ENCODE measurements at regions not wholly inside any gene's neighbourhood (a gene's known extent, or its start where the extent isn't known, plus 50 kb on each side); places are given as distances from the start of the nearest gene placed in this dataset.
A peak's percentile ranks its signal among the peaks of the same experiment; 100 is the strongest.

GRCh38 chr12:19695244-19696098 is 256.2 kb downstream of the AEBP2 start:
- Histone ChIP-seq H3K14ac (ENCODE audit: low read length) (no peak overlapping the region), H3K27ac (replicated peaks; ENCODE audit: low read length) (no peak overlapping the region)
- no CpG with 5 or more reads among the region's 3 CpGs for WGBS, 2 donors (ENCODE audit: extremely low coverage in 2 of 2, insufficient read length in 2 of 2, insufficient replicate concordance in 1 of 2)

GRCh38 chr12:19700969-19701368 is 261.7 kb downstream of the AEBP2 start:
- H2BK120ac ChIP-seq (ENCODE audit: low read depth, low read length) = no peak overlapping the region

More at GRCh38 chr12:19695244-19696098, 256.2 kb downstream of the AEBP2 start:
- H3K79me1 ChIP-seq (ENCODE audit: low read depth, low read length) = no peaks in the 10 kb centered on the region
- no peak overlapping the region for H4K91ac ChIP-seq (ENCODE audit: low read depth, low read length, poor library complexity)
- no peak overlapping the region for H2BK15ac ChIP-seq (ENCODE audit: low read length)
- H3K18ac ChIP-seq (ENCODE audit: low read length) = no peak overlapping the region
- H2AFZ ChIP-seq (ENCODE audit: low read length) = no peak overlapping the region
- no peaks in the 10 kb centered on the region for H3K9me3 ChIP-seq (replicated peaks in 1 of 2; ENCODE audit: control insufficient read depth in 2 of 2, insufficient read depth in 1 of 2, low read depth in 1 of 2, low read length in 2 of 2)
- H2AK5ac ChIP-seq (ENCODE audit: low read depth, low read length) = no peak overlapping the region
- no peak overlapping the region for H2BK5ac ChIP-seq (ENCODE audit: low read length)
- no peak overlapping the region for H2BK12ac ChIP-seq (ENCODE audit: low read length)
- H3K36me3 ChIP-seq (replicated peaks in 1 of 2; ENCODE audit: control insufficient read depth in 2 of 2, insufficient read depth in 2 of 2, low read length in 2 of 2) = no peaks in the 10 kb centered on the region
- no peak overlapping the region for H3K4me2 ChIP-seq (ENCODE audit: insufficient read depth, low read length, poor library complexity, severe bottlenecking)
- no peak for DNase-seq (ENCODE audit: low spot score)
- H4K8ac ChIP-seq (ENCODE audit: low read depth, low read length) = no peak overlapping the region
- no peak overlapping the region for H3K4ac ChIP-seq (ENCODE audit: low read length)
- H3K4me1 ChIP-seq (ENCODE audit: control insufficient read depth in 2 of 2, insufficient read depth in 1 of 2, low read depth in 1 of 2, low read length in 2 of 2) = no peaks in the 10 kb centered on the region
- no peak overlapping the region for H2BK120ac ChIP-seq (ENCODE audit: low read depth, low read length)
- H3K23ac ChIP-seq (ENCODE audit: low read depth, low read length, poor library complexity) = no peak overlapping the region
- H3K27me3 ChIP-seq (ENCODE audit: control insufficient read depth in 3 of 3, insufficient read depth in 3 of 3, low read depth in 1 of 3, low read length in 3 of 3) = no peaks in the 10 kb centered on the region
- H3K4me3 ChIP-seq (ENCODE audit: low read length in 2 of 2) = no peak overlapping the region
- no peak overlapping the region for H3K9ac ChIP-seq (ENCODE audit: low read depth, low read length, poor library complexity)

GRCh38 chr12:19704966-19705365 is 265.7 kb downstream of the AEBP2 start:
- Histone ChIP-seq H2BK5ac (ENCODE audit: low read length) (no peak overlapping the region), H3K4me3 (ENCODE audit: low read length in 2 of 2) (no peak overlapping the region), H3K23ac (ENCODE audit: low read depth, low read length, poor library complexity) (no peak overlapping the region), H3K4ac (ENCODE audit: low read length) (no peak overlapping the region), H3K9ac (ENCODE audit: low read depth, low read length, poor library complexity) (no peak overlapping the region), H3K4me2 (ENCODE audit: insufficient read depth, low read length, poor library complexity, severe bottlenecking) (no peak overlapping the region), H3K9me3 (replicated peaks in 1 of 2; ENCODE audit: control insufficient read depth in 2 of 2, insufficient read depth in 1 of 2, low read depth in 1 of 2, low read length in 2 of 2) (peaks cover 0 to 2% of the 10 kb centered on the region in 2 donors), H2AFZ (ENCODE audit: low read length) (no peak overlapping the region), H3K18ac (ENCODE audit: low read length) (no peak overlapping the region), H3K79me1 (ENCODE audit: low read depth, low read length) (no peaks in the 10 kb centered on the region), H3K27me3 (ENCODE audit: control insufficient read depth in 3 of 3, insufficient read depth in 3 of 3, low read depth in 1 of 3, low read length in 3 of 3) (no peaks in the 10 kb centered on the region), H4K91ac (ENCODE audit: low read depth, low read length, poor library complexity) (no peak overlapping the region), H2BK15ac (ENCODE audit: low read length) (no peak overlapping the region), H3K36me3 (replicated peaks in 1 of 2; ENCODE audit: control insufficient read depth in 2 of 2, insufficient read depth in 2 of 2, low read length in 2 of 2) (no peaks in the 10 kb centered on the region), H3K4me1 (ENCODE audit: control insufficient read depth in 2 of 2, insufficient read depth in 1 of 2, low read depth in 1 of 2, low read length in 2 of 2) (no peaks in the 10 kb centered on the region), H3K27ac (replicated peaks; ENCODE audit: low read length) (no peak overlapping the region), H2BK120ac (ENCODE audit: low read depth, low read length) (no peak overlapping the region), H4K8ac (ENCODE audit: low read depth, low read length) (no peak overlapping the region), H3K14ac (ENCODE audit: low read length) (no peak overlapping the region), H2BK12ac (ENCODE audit: low read length) (no peak overlapping the region), H2AK5ac (ENCODE audit: low read depth, low read length) (no peak overlapping the region)
- no peak for DNase-seq (ENCODE audit: low spot score)
- no CpG with 5 or more reads among the region's 1 CpG for WGBS, 2 donors (ENCODE audit: extremely low coverage in 2 of 2, insufficient read length in 2 of 2, insufficient replicate concordance in 1 of 2)

More at GRCh38 chr12:19700969-19701368, 261.7 kb downstream of the AEBP2 start:
- H3K14ac ChIP-seq (ENCODE audit: low read length) = no peak overlapping the region
- H3K4me3 ChIP-seq (ENCODE audit: low read length in 2 of 2) = peak overlapping the region in 1 of 2 donors; percentile 0
- no peak overlapping the region for H4K8ac ChIP-seq (ENCODE audit: low read depth, low read length)
- H2BK12ac ChIP-seq (ENCODE audit: low read length) = peak overlapping the region; percentile 7
- no peak overlapping the region for H2BK5ac ChIP-seq (ENCODE audit: low read length)
- no peak overlapping the region for H2BK15ac ChIP-seq (ENCODE audit: low read length)
- H3K4me2 ChIP-seq (ENCODE audit: insufficient read depth, low read length, poor library complexity, severe bottlenecking) = no peak overlapping the region
- H3K4me1 ChIP-seq (ENCODE audit: control insufficient read depth in 2 of 2, insufficient read depth in 1 of 2, low read depth in 1 of 2, low read length in 2 of 2) = no peaks in the 10 kb centered on the region
- peak overlapping the region; percentile 15 for H3K18ac ChIP-seq (ENCODE audit: low read length)
- WGBS, 2 donors (ENCODE audit: extremely low coverage in 2 of 2, insufficient read length in 2 of 2, insufficient replicate concordance in 1 of 2) = no CpG with 5 or more reads among the region's 4 CpGs
- H3K27me3 ChIP-seq (ENCODE audit: control insufficient read depth in 3 of 3, insufficient read depth in 3 of 3, low read depth in 1 of 3, low read length in 3 of 3) = no peaks in the 10 kb centered on the region
- no peak overlapping the region for H3K27ac ChIP-seq (replicated peaks; ENCODE audit: low read length)
- DNase-seq (ENCODE audit: low spot score) = no peak
- H2AK5ac ChIP-seq (ENCODE audit: low read depth, low read length) = no peak overlapping the region
- no peaks in the 10 kb centered on the region for H3K79me1 ChIP-seq (ENCODE audit: low read depth, low read length)
- H3K9me3 ChIP-seq (replicated peaks in 1 of 2; ENCODE audit: control insufficient read depth in 2 of 2, insufficient read depth in 1 of 2, low read depth in 1 of 2, low read length in 2 of 2) = peaks cover 0 to 2% of the 10 kb centered on the region in 2 donors
- H3K36me3 ChIP-seq (replicated peaks in 1 of 2; ENCODE audit: control insufficient read depth in 2 of 2, insufficient read depth in 2 of 2, low read length in 2 of 2) = no peaks in the 10 kb centered on the region
- H3K4ac ChIP-seq (ENCODE audit: low read length) = no peak overlapping the region
- H2AFZ ChIP-seq (ENCODE audit: low read length) = no peak overlapping the region
- H3K9ac ChIP-seq (ENCODE audit: low read depth, low read length, poor library complexity) = no peak overlapping the region
- peak overlapping the region; percentile 81 for H3K23ac ChIP-seq (ENCODE audit: low read depth, low read length, poor library complexity)
- no peak overlapping the region for H4K91ac ChIP-seq (ENCODE audit: low read depth, low read length, poor library complexity)

DNA sequence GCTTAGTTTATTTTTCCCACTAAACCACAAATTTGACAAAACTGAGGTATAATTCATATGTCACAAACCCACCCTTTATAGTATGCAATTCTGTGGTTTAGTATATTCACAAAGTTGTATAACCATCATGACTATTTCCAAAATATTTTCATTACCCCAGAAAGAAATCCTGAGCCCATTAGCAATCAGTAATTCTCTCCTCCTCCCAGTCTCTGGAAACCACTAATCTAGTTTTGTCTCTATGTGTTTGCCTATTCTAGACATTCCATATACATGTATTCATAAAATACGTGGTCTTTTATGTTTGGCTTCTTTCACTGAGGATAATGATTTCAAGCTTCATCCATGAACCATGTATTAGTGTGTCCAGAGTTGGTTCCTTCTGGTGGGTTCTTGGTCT is 267.6 kb downstream of the AEBP2 start:
- WGBS, 2 donors (ENCODE audit: extremely low coverage in 2 of 2, insufficient read length in 2 of 2, insufficient replicate concordance in 1 of 2) = no CpG with 5 or more reads among the region's 1 CpG
- H2BK5ac ChIP-seq (ENCODE audit: low read length) = no peak overlapping the region
- no peak overlapping the region for H3K4me3 ChIP-seq (ENCODE audit: low read length in 2 of 2)

More for the DNA sequence above, 267.6 kb downstream of the AEBP2 start:
- H3K36me3 ChIP-seq (replicated peaks in 1 of 2; ENCODE audit: control insufficient read depth in 2 of 2, insufficient read depth in 2 of 2, low read length in 2 of 2) = no peaks in the 10 kb centered on the region
- H3K4me1 ChIP-seq (ENCODE audit: control insufficient read depth in 2 of 2, insufficient read depth in 1 of 2, low read depth in 1 of 2, low read length in 2 of 2) = no peaks in the 10 kb centered on the region
- H3K23ac ChIP-seq (ENCODE audit: low read depth, low read length, poor library complexity) = no peak overlapping the region
- no peak overlapping the region for H4K8ac ChIP-seq (ENCODE audit: low read depth, low read length)
- H2BK15ac ChIP-seq (ENCODE audit: low read length) = no peak overlapping the region
- no peak overlapping the region for H4K91ac ChIP-seq (ENCODE audit: low read depth, low read length, poor library complexity)
- no peaks in the 10 kb centered on the region for H3K9me3 ChIP-seq (replicated peaks in 1 of 2; ENCODE audit: control insufficient read depth in 2 of 2, insufficient read depth in 1 of 2, low read depth in 1 of 2, low read length in 2 of 2)
- H2AFZ ChIP-seq (ENCODE audit: low read length) = no peak overlapping the region
- no peak overlapping the region for H3K4me2 ChIP-seq (ENCODE audit: insufficient read depth, low read length, poor library complexity, severe bottlenecking)
- H2AK5ac ChIP-seq (ENCODE audit: low read depth, low read length) = no peak overlapping the region
- H3K4ac ChIP-seq (ENCODE audit: low read length) = no peak overlapping the region
- H2BK12ac ChIP-seq (ENCODE audit: low read length) = no peak overlapping the region
- H3K27ac ChIP-seq (replicated peaks; ENCODE audit: low read length) = no peak overlapping the region
- no peaks in the 10 kb centered on the region for H3K79me1 ChIP-seq (ENCODE audit: low read depth, low read length)
- no peaks in the 10 kb centered on the region for H3K27me3 ChIP-seq (ENCODE audit: control insufficient read depth in 3 of 3, insufficient read depth in 3 of 3, low read depth in 1 of 3, low read length in 3 of 3)
- no peak overlapping the region for H3K9ac ChIP-seq (ENCODE audit: low read depth, low read length, poor library complexity)
- H2BK120ac ChIP-seq (ENCODE audit: low read depth, low read length) = no peak overlapping the region
- no peak overlapping the region for H3K14ac ChIP-seq (ENCODE audit: low read length)
- H3K18ac ChIP-seq (ENCODE audit: low read length) = no peak overlapping the region
- no peak for DNase-seq (ENCODE audit: low spot score)
